IPS-18c (cell line): ENCODE measurements at regions not wholly inside any gene's neighbourhood (a gene's known extent, or its start where the extent isn't known, plus 50 kb on each side); places are given as distances from the start of the nearest gene placed in this dataset.

Source experiments
- H3K4me3 ChIP-seq: 2 replicates; pipeline ENCODE4 v1.7.0; 2013; ENCODE audit warnings: low read depth, mild to moderate bottlenecking, low read length, moderate library complexity; ENCODE audit not compliant: insufficient read depth
- H3K9me3 ChIP-seq: one replicate; pipeline ENCODE4 v1.6.1; 2013; ENCODE audit warnings: mild to moderate bottlenecking, low read length, moderate library complexity; ENCODE audit not compliant: control insufficient read depth, insufficient read depth

DNA sequence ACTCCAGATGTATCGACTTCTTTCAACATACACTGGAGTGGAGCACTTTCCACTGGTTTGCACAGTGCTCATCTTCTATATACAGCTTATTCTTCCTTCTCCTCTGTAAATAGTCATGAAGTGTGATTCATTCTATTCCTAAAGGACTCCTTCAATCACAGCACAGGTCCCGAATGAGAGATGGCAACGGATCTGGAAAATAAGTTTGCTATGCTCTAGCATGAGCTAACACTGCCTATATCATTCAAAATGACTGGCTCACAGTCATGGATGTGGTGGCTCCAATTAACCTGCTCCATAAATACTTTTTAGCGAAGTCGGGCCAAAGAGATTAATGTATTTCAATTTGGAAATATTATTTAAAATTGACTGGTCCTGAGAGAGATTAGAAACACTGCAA, 272.1 kb upstream of the CDH6 start:
- Histone ChIP-seq H3K9me3 (no peaks in the 10 kb centered on the region), H3K4me3 (no peak overlapping the region)

- H3K9me3 ChIP-seq, result no peaks in the 10 kb centered on the region
- no peak overlapping the region for H3K4me3 ChIP-seq
These were observed 275.3 kb upstream of the CDH6 start for GRCh38 chr5:30918171-30918570.

DNA sequence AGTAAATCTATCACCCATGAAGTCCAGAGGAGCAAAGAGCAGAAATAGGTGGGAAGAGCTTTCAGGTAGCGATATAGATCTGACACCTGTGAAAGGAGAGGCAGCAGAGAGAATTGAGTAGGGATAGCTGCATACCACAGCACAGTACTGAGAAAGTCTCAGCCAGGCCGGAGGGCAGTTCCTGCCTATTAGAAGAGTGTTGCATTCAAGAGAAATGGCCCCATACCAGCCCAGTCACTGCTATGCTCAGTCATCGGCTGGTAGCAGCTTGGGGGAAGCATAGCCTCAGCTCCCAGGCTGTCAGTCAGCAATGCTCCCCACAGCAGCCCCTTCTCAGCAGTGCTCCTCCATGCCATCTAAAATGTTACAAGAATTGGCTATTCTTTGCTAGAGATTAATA, 285.1 kb upstream of the CDH6 start:
- Histone ChIP-seq H3K9me3 (no peaks in the 10 kb centered on the region), H3K4me3 (no peak overlapping the region)

- no peaks in the 10 kb centered on the region for H3K9me3 ChIP-seq
- no peak overlapping the region for H3K4me3 ChIP-seq
These were observed 293.1 kb upstream of the CDH6 start for GRCh38 chr5:30900367-30900766.

- Histone ChIP-seq H3K9me3 (no peaks in the 10 kb centered on the region), H3K4me3 (no peak overlapping the region)
These were observed 298.7 kb upstream of the CDH6 start for GRCh38 chr5:30894811-30895210.

DNA sequence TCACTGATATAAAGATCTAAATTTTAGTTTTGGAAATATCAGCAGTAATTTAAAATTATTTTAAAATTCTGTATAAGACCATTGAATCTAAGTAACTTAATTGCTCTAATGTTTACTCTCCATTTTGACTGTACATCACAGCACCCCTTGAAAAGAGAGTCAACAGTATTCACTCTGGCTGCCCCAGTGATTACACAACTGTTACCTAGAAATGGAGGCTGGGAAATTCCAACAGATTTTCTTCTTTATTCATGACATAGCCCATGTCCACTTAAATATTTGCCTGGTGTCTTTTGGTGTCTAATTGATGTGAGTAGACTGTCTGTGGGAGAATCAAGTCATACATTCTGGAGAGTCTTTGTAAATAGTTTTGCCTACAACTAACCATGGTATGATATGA, 301.8 kb upstream of the CDH6 start:
- H3K9me3 ChIP-seq, result no peaks in the 10 kb centered on the region

GRCh38 chr5:30890377-30890776, 303.1 kb upstream of the CDH6 start:
- no peaks in the 10 kb centered on the region for H3K9me3 ChIP-seq

More for the DNA sequence above, 301.8 kb upstream of the CDH6 start:
- no peak overlapping the region for H3K4me3 ChIP-seq

DNA sequence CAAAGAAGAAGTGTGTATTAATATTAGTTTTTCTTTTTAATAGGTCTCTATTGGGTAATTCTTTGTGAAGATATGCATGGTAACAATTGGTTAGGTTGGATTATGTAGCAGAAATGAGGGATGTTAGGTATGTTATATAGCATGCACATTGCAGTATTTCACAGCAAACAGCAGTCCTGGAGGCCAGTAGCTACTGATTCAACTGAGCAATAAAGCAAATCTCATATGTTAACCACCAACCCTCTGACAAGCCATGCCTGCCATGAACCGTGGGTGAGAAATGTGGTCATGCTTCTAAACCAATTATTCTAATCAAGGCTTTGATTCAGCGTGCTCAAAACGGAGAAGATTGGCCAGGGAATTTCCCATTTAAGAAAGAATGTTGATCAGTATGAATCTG, 313.0 kb upstream of the CDH6 start:
- Histone ChIP-seq H3K9me3 (no peaks in the 10 kb centered on the region), H3K4me3 (no peak overlapping the region)

More at GRCh38 chr5:30890377-30890776, 303.1 kb upstream of the CDH6 start:
- no peak overlapping the region for H3K4me3 ChIP-seq

DNA sequence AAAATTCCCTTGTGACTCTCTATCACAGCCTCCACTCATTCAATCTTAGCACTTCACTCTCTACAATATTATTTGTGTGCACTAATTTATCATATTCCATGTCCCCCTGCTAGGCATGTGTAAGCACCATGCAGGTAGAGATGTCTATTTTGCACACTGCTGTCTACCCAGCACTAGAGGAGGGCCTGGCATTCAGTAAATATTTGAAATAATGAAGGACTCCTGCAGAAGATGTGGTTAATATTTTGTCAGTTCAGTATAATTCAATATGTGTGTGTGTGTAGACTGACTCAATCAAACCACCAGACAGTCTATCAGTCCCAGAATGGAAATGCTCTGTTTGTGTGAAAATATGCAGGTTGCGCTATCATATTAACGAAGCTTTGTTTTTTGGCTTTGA, 313.6 kb upstream of the CDH6 start:
- Histone ChIP-seq H3K4me3 (no peak overlapping the region), H3K9me3 (no peaks in the 10 kb centered on the region)

DNA sequence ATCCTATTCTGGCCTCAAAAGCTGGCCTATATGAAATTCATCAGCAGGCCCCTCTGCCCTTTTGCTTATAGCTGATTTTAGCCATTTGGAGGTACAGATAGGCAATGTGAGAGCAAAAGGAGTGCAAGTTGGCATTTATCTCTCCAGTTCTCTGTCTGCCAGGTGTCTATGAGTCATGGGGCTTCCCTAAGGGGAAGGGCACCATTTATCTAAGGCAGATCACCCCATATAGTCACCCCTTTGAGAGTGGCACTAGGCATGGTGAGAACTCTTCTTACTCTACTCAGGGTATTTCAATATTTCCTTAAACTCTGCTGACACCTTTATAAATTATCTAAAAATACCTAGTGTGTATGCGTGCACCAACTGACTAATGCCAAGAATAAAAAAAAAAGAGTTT, 314.7 kb upstream of the CDH6 start:
- no peaks in the 10 kb centered on the region for H3K9me3 ChIP-seq
- no peak overlapping the region for H3K4me3 ChIP-seq

- Histone ChIP-seq H3K4me3 (no peak overlapping the region), H3K9me3 (no peaks in the 10 kb centered on the region)
These were observed 315.2 kb upstream of the CDH6 start for GRCh38 chr5:30878296-30878695.

DNA sequence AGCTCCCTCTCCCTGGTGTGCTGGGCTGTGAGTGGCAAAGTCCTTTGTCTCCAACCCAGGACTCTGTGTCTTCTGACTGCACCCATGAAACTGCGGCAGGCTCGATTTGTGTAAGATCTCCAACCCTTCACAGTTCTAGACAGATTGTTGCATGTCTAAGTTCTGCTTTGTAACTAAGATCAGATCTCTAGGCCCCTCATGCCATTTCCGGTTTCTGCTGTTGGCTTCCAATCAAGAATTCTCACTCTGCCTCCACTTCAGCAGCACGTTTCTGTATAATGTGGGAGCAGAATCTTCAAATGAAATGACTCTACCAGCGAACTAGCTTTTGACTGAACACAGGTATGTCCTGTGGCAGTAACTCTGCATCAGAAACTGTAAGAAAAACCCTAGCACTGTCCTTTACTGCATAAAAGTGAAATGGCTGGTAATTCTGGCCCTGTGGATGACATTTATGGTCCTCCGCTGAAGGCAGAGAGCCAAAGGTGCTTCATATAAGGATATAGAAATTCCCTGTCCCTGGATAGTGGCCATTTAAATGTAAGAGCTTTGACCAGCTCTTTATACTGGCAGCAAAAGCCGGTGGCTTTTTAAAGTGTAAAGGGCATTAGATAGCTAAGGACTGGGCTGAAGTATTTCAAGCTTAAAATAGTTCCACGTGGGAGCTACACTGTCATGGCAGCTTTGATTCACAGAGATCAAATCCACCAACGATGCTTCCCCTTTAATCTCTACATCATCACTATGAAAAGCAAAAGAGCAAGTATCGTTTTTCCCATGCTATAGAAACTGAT, 319.0 kb upstream of the CDH6 start:
- H3K4me3 ChIP-seq, result no peak overlapping the region
- H3K9me3 ChIP-seq, result no peaks in the 10 kb centered on the region

DNA sequence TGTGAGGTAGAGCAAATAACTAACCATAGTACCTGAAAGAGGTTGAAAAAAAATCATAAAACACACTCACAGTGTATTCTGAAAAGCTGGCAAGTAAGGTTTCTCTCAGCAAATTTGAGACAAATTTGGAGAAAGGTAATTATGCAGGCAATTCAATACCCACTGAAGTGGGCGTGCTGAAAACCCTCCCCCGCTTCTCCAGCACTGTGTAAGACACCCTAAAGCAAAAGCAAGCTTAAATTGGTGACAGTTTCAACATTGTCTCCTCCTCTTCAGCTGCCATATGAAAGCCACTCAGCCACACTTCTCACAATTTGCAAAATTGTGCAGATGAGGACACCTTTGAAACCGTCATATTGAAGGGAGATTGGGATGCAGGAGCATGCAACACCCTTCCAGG, 322.3 kb upstream of the CDH6 start:
- no peaks in the 10 kb centered on the region for H3K9me3 ChIP-seq
- H3K4me3 ChIP-seq, result no peak overlapping the region

- H3K4me3 ChIP-seq, result no peak overlapping the region
- no peaks in the 10 kb centered on the region for H3K9me3 ChIP-seq
These were observed 325.8 kb upstream of the CDH6 start for GRCh38 chr5:30867711-30868110.

DNA sequence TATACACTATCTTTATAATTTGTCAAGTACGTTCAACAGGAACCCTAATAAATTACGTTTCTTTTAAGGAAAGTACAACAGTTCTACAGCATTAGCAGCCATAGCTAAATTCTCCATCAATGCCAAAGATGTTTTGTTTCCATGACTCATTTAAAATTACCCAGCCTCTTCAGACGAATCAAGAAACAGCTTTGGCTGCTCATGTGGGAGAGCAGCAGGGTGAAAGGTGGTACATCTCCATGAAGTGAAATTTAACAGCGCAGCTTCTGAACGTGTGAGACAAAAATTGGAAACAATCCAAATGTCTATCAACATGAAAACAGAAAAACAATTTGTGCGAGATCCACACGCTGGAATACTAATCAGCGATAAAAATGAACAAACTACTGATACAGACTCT, 327.3 kb upstream of the CDH6 start:
- H3K4me3 ChIP-seq, result no peak overlapping the region
- no peaks in the 10 kb centered on the region for H3K9me3 ChIP-seq

DNA sequence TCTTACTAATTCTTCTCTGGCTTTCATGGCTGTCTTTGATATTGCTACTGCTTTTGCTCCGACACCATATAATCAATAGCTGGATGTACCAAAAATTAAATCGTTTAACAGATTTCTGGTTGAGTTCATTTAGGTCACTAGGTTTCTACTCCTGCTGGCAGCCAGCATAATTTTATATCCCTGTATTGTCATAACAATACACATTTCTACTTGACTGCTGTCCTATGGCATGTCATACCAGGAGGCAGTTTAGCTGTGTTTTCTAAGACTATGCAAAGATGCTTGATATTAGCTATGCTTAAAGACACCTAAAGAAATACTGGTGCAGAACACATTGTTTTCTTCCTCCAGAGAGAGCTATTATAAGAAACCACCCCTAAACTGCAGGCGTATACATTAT, 337.2 kb upstream of the CDH6 start:
- H3K9me3 ChIP-seq, result no peaks in the 10 kb centered on the region
- no peak overlapping the region for H3K4me3 ChIP-seq

DNA sequence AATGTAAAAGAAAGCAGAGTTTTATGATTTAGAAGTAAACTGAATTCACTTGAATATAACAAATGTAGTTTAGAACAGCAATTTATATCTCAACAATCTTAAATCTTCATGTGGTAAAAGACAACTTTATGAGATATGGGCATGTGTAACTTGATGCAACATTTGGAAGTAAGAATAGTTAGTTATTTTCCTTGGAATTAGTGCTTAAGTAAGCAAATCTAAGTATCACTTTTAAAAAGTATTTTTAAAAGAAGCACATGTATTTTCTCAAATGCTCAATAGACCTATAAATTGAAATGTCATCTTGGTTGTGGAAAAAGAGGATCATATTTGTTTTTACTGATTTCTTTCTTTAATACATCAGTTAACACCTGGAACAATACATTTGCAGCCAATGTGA, 340.3 kb upstream of the CDH6 start:
- no peaks in the 10 kb centered on the region for H3K9me3 ChIP-seq
- H3K4me3 ChIP-seq, result no peak overlapping the region

GRCh38 chr5:30850866-30851265, 342.6 kb upstream of the CDH6 start:
- no peak overlapping the region for H3K4me3 ChIP-seq
- H3K9me3 ChIP-seq, result no peaks in the 10 kb centered on the region
